NCI-H1092 treated with DMSO at 0.1 percent for 48 hours (cell line): ENCODE measurements at regions not wholly inside any gene's neighbourhood (a gene's known extent, or its start where the extent isn't known, plus 50 kb on each side); places are given as distances from the start of the nearest gene placed in this dataset.
A peak's percentile ranks its signal among the peaks of the same experiment; 100 is the strongest.
"Not testable (repeated sequence)": the region's sequence is repeated elsewhere in the genome, so short reads cannot be mapped to it uniquely, and the experiment has no call there.

ENCODE experiments used
- DNase-seq: peaks from one replicate; lab custom pipeline; 2025; lab: John Stamatoyannopoulos, UW

GRCh38 chr7:113389112-113389646 is 270.8 kb upstream of the SMIM30 start:
- no peak for DNase-seq

- DNase-seq = no peak
Observed at GRCh38 chr7:113383638-113384037, 265.3 kb upstream of the SMIM30 start.

GRCh38 chr7:113379746-113380145 is 261.4 kb upstream of the SMIM30 start:
- DNase-seq = no peak

- DNase-seq = no peak
Observed at GRCh38 chr7:113374955-113375354, 256.6 kb upstream of the SMIM30 start.

GRCh38 chr7:113373863-113374262 is 255.5 kb upstream of the SMIM30 start:
- no peak for DNase-seq

GRCh38 chr7:113371416-113372043 is 253.2 kb upstream of the SMIM30 start:
- no peak for DNase-seq

- no peak for DNase-seq
Observed at GRCh38 chr7:113370910-113371309, 252.6 kb upstream of the SMIM30 start.

- no peak for DNase-seq
Observed at GRCh38 chr7:113368256-113368655, 249.9 kb upstream of the SMIM30 start.

GRCh38 chr7:113367041-113367586 is 248.8 kb upstream of the SMIM30 start:
- DNase-seq = no peak

GRCh38 chr7:113366122-113366521 is 247.8 kb upstream of the SMIM30 start:
- DNase-seq = no peak

GRCh38 chr7:113349339-113349738 is 231.0 kb upstream of the SMIM30 start:
- DNase-seq = no peak

- DNase-seq = no peak
Observed at GRCh38 chr7:113339661-113340060, 221.3 kb upstream of the SMIM30 start.

- peak; percentile 29 for DNase-seq
Observed at GRCh38 chr7:113338071-113338696, 219.8 kb upstream of the SMIM30 start.

- not testable (repeated sequence) for DNase-seq
Observed at GRCh38 chr7:113336838-113337237, 218.5 kb upstream of the SMIM30 start.

GRCh38 chr7:113331155-113331898 is 213.0 kb upstream of the SMIM30 start:
- no peak for DNase-seq

GRCh38 chr7:113321201-113321600 is 202.8 kb upstream of the SMIM30 start:
- DNase-seq = no peak

- DNase-seq = no peak
Observed at GRCh38 chr7:113320419-113320818, 202.1 kb upstream of the SMIM30 start.

- DNase-seq = peak; percentile 6
Observed at GRCh38 chr7:113314594-113314993, 196.2 kb upstream of the SMIM30 start.

GRCh38 chr7:113308399-113308798 is 190.0 kb upstream of the SMIM30 start:
- no peak for DNase-seq

- DNase-seq = no peak
Observed at GRCh38 chr7:113307147-113307546, 188.8 kb upstream of the SMIM30 start.

GRCh38 chr7:113306302-113306701 is 187.9 kb upstream of the SMIM30 start:
- no peak for DNase-seq

- no peak for DNase-seq
Observed at GRCh38 chr7:113304104-113304503, 185.8 kb upstream of the SMIM30 start.

GRCh38 chr7:113303388-113303787 is 185.0 kb upstream of the SMIM30 start:
- DNase-seq = not testable (repeated sequence)
